ENCODE measurements at regions not wholly inside any gene's neighbourhood (a gene's known extent, or its start where the extent isn't known, plus 50 kb on each side); places are given as distances from the start of the nearest gene placed in this dataset.

GRCh38 chr5:4881366-4882002 is 258.6 kb upstream of the ADAMTS16 start:
- no peak for DNase-seq (ENCODE audit: low read depth)

- no peak for DNase-seq (ENCODE audit: low read depth)
Observed at GRCh38 chr5:4882186-4882585, 257.9 kb upstream of the ADAMTS16 start.

GRCh38 chr5:4883360-4883759 is 256.8 kb upstream of the ADAMTS16 start:
- no peak for DNase-seq (ENCODE audit: low read depth)

GRCh38 chr5:4893063-4893744 is 246.9 kb upstream of the ADAMTS16 start:
- DNase-seq (ENCODE audit: low read depth): no peak

GRCh38 chr5:4896328-4896727 is 243.8 kb upstream of the ADAMTS16 start:
- no peak for DNase-seq (ENCODE audit: low read depth)

- no peak for DNase-seq (ENCODE audit: low read depth)
Observed at GRCh38 chr5:4901305-4901811, 238.8 kb upstream of the ADAMTS16 start.

- DNase-seq (ENCODE audit: low read depth): no peak
Observed at GRCh38 chr5:4901924-4902323, 238.2 kb upstream of the ADAMTS16 start.

- no peak for DNase-seq (ENCODE audit: low read depth)
Observed at GRCh38 chr5:4905674-4906520, 234.2 kb upstream of the ADAMTS16 start.

GRCh38 chr5:4906786-4907185 is 233.3 kb upstream of the ADAMTS16 start:
- no peak for DNase-seq (ENCODE audit: low read depth)

- DNase-seq (ENCODE audit: low read depth): no peak
Observed at GRCh38 chr5:4907571-4907970, 232.6 kb upstream of the ADAMTS16 start.

GRCh38 chr5:4909086-4909485 is 231.0 kb upstream of the ADAMTS16 start:
- no peak for DNase-seq (ENCODE audit: low read depth)

GRCh38 chr5:4911646-4912403 is 228.3 kb upstream of the ADAMTS16 start:
- DNase-seq (ENCODE audit: low read depth): no peak

GRCh38 chr5:4921929-4922328 is 218.2 kb upstream of the ADAMTS16 start:
- no peak for DNase-seq (ENCODE audit: low read depth)

GRCh38 chr5:4924577-4924976 is 215.6 kb upstream of the ADAMTS16 start:
- DNase-seq (ENCODE audit: low read depth): no peak

- DNase-seq (ENCODE audit: low read depth): no peak
Observed at GRCh38 chr5:4927097-4927496, 213.0 kb upstream of the ADAMTS16 start.

GRCh38 chr5:4928409-4928808 is 211.7 kb upstream of the ADAMTS16 start:
- no peak for DNase-seq (ENCODE audit: low read depth)

- no peak for DNase-seq (ENCODE audit: low read depth)
Observed at GRCh38 chr5:4929092-4929655, 211.0 kb upstream of the ADAMTS16 start.

- no peak for DNase-seq (ENCODE audit: low read depth)
Observed at GRCh38 chr5:4939042-4939781, 200.9 kb upstream of the ADAMTS16 start.

- DNase-seq (ENCODE audit: low read depth): no peak
Observed at GRCh38 chr5:4941161-4941560, 199.0 kb upstream of the ADAMTS16 start.

GRCh38 chr5:4941957-4942830 is 197.9 kb upstream of the ADAMTS16 start:
- DNase-seq (ENCODE audit: low read depth): no peak

All from EH (cell line).